IMR-90 (cell line): ENCODE measurements at regions not wholly inside any gene's neighbourhood (a gene's known extent, or its start where the extent isn't known, plus 50 kb on each side); places are given as distances from the start of the nearest gene placed in this dataset.

Source experiments
- ATAC-seq: fragments of 200-7000 bp; cut with Tn5 transposase; 2 replicates; pipeline ENCODE4 v1.9.1; 2020; ENCODE audit warnings: low read depth, mild to moderate bottlenecking, moderate library complexity
- BruUV-seq: library from RNA; stranded (reverse); fragments of 400-500 nt; replicated peaks from 2 replicates; lab custom pipeline; 2021; lab: Mats Ljungman, UMichigan
- CTCF ChIA-PET: fragments of 300-600 bp; formaldehyde crosslinking; extraction: SDS; loops from one replicate; lab custom pipeline; 2021; ENCODE audit warnings: antibody characterized with exemption; lab: Yijun Ruan, JAX
- POLR2A ChIA-PET: fragments of 300-600 bp; sonication (Branson Sonifier 250); formaldehyde crosslinking; loops from one replicate; lab custom pipeline; 2022; ENCODE audit warnings: antibody characterized with exemption; ENCODE audit not compliant: unreplicated experiment; lab: Charles Lee
- DNase-seq: peaks from one replicate; pipeline ENCODE4 v3.0.0; 2013
- H2AFZ ChIP-seq: replicated peaks from 2 replicates; pipeline ENCODE3; 2013; ENCODE audit warnings: low read length, mild to moderate bottlenecking; ENCODE audit not compliant: poor library complexity
- H2AK5ac ChIP-seq: 2 replicates; pipeline ENCODE4 v1.6.1; 2013; ENCODE audit warnings: low read depth, low read length, inconsistent platforms
- H2AK9ac ChIP-seq: replicated peaks from 2 replicates; pipeline ENCODE3; 2013; ENCODE audit warnings: mild to moderate bottlenecking, low read depth, low read length, moderate library complexity; ENCODE audit not compliant: poor library complexity
- H2BK120ac ChIP-seq: 2 replicates; pipeline ENCODE4 v1.6.1; 2013; ENCODE audit warnings: low read depth, low read length, inconsistent platforms
- H2BK15ac ChIP-seq: 3 replicates; pipeline ENCODE4 v1.6.1; 2013; ENCODE audit warnings: low read depth, low read length, inconsistent platforms
- H2BK20ac ChIP-seq: 2 replicates; pipeline ENCODE4 v1.6.1; 2013; ENCODE audit warnings: low read depth, mild to moderate bottlenecking, inconsistent platforms, low read length, moderate library complexity
- H2BK5ac ChIP-seq: 2 replicates; pipeline ENCODE4 v1.6.1; 2013; ENCODE audit warnings: mild to moderate bottlenecking, low read depth, low read length, inconsistent platforms; ENCODE audit not compliant: poor library complexity, severe bottlenecking
- H3K14ac ChIP-seq: replicated peaks from 2 replicates; pipeline ENCODE4 v1.6.1; 2013; ENCODE audit warnings: low read depth, low read length, inconsistent platforms
- H3K18ac ChIP-seq: 2 replicates; pipeline ENCODE4 v1.6.1; 2013; ENCODE audit warnings: low read depth, low read length, control low read depth
- H3K23ac ChIP-seq: 2 replicates; pipeline ENCODE4 v1.6.1; 2013; ENCODE audit warnings: low read depth, low read length, inconsistent platforms
- H3K27ac ChIP-seq: 2 replicates; pipeline ENCODE4 v1.5.1; 2013; ENCODE audit warnings: mild to moderate bottlenecking, control low read depth, low read length; ENCODE audit not compliant: insufficient read depth
- H3K27me3 ChIP-seq: 2 replicates; pipeline ENCODE4 v1.6.1; 2013; ENCODE audit warnings: low read length; ENCODE audit not compliant: control insufficient read depth, insufficient read depth
- H3K36me3 ChIP-seq: 2 replicates; pipeline ENCODE4 v1.6.1; 2013; ENCODE audit warnings: low read length, mixed read lengths; ENCODE audit not compliant: control insufficient read depth, insufficient read depth
- H3K4ac ChIP-seq: 2 replicates; pipeline ENCODE4 v1.6.1; 2013; ENCODE audit warnings: low read depth, low read length, inconsistent platforms
- H3K4me1 ChIP-seq: 2 replicates; pipeline ENCODE4 v1.6.1; 2013; ENCODE audit warnings: low read length, mixed read lengths; ENCODE audit not compliant: control insufficient read depth, insufficient read depth
- H3K4me2 ChIP-seq: 2 replicates; pipeline ENCODE4 v1.6.1; 2013; ENCODE audit warnings: low read depth, mild to moderate bottlenecking, control low read depth, low read length, moderate library complexity
- H3K4me3 ChIP-seq: 2 replicates; pipeline ENCODE4 v1.5.1; 2013; ENCODE audit warnings: low read depth, mild to moderate bottlenecking, control low read depth, low read length, moderate library complexity; ENCODE audit not compliant: insufficient read depth
- H3K56ac ChIP-seq: 2 replicates; pipeline ENCODE4 v1.6.1; 2013; ENCODE audit warnings: low read length, inconsistent platforms; ENCODE audit not compliant: insufficient read depth; ENCODE audit errors: extremely low read depth
- H3K79me1 ChIP-seq, 2 experiments: 2 replicates each; pipeline ENCODE4 v1.6.1; 2013; ENCODE audit warnings: low read length in 2 of 2, inconsistent platforms in 1 of 2, low read depth in 1 of 2
- H3K9ac ChIP-seq: 2 replicates; pipeline ENCODE4 v1.6.1; 2013; ENCODE audit warnings: low read depth, low read length, control low read depth
- H3K9me1 ChIP-seq: 2 replicates; pipeline ENCODE4 v1.6.1; 2013; ENCODE audit warnings: low read length, inconsistent platforms; ENCODE audit not compliant: insufficient read depth
- H3K9me3 ChIP-seq: 2 replicates; pipeline ENCODE4 v1.6.1; 2013; ENCODE audit warnings: low read length; ENCODE audit not compliant: control insufficient read depth, insufficient read depth
- H4K20me1 ChIP-seq: 2 replicates; pipeline ENCODE4 v1.6.1; 2013; ENCODE audit warnings: low read length, inconsistent platforms; ENCODE audit not compliant: insufficient read depth
- H4K5ac ChIP-seq: 2 replicates; pipeline ENCODE4 v1.6.1; 2013; ENCODE audit warnings: mild to moderate bottlenecking, low read depth, low read length, control low read depth
- H4K8ac ChIP-seq, 2 experiments: 2 replicates each; pipeline ENCODE4 v1.6.1; 2013; ENCODE audit warnings: low read depth in 2 of 2, low read length in 2 of 2, control low read depth in 1 of 2, inconsistent platforms in 1 of 2
- H4K91ac ChIP-seq: 2 replicates; pipeline ENCODE4 v1.6.1; 2013; ENCODE audit warnings: low read depth, low read length, inconsistent platforms; ENCODE audit not compliant: insufficient read depth
- BHLHE40 ChIP-seq: fragments of 150-350 bp; IDR thresholded peaks from 2 replicates; pipeline ENCODE4 v1.6.1; 2016; ENCODE audit warnings: mild to moderate bottlenecking, low read depth, low read length
- CEBPB ChIP-seq: IDR thresholded peaks from 2 replicates; pipeline ENCODE4 v1.6.1; 2012; ENCODE audit warnings: low read depth, low read length, improper control_type of control experiment
- CHD1 ChIP-seq: IDR thresholded peaks from 2 replicates; pipeline ENCODE4 v1.6.1; 2012; ENCODE audit warnings: low read depth, low read length, improper control_type of control experiment
- MAFK ChIP-seq: IDR thresholded peaks from 2 replicates; pipeline ENCODE4 v1.6.1; 2012; ENCODE audit warnings: low read depth, low read length, improper control_type of control experiment
- MAZ ChIP-seq: IDR thresholded peaks from 2 replicates; pipeline ENCODE4 v1.6.1; 2012; ENCODE audit warnings: low read depth, mild to moderate bottlenecking, low read length, improper control_type of control experiment, moderate library complexity, borderline replicate concordance
- MXI1 ChIP-seq: IDR thresholded peaks from 2 replicates; pipeline ENCODE4 v1.6.1; 2012; ENCODE audit warnings: low read depth, mild to moderate bottlenecking, low read length, moderate library complexity, borderline replicate concordance
- WGBS, 2 experiments: methylation state at CpG; one replicate each; pipeline versions ENCODE4 v1.1.5 to v1.1.7; 2013; ENCODE audit warnings: missing lambda C conversion rate in 2 of 2; ENCODE audit not compliant: insufficient read length in 1 of 2; ENCODE audit errors: extremely low coverage in 2 of 2; 5-methylcytosine and 5-hydroxymethylcytosine counted together
- dilution Hi-C: fragments of 300-500 bp; cut with HindIII; formaldehyde crosslinking; loops from one replicate; pipeline ENCODE4 v1.14.3; 2018; ENCODE audit warnings: low sequenced_read_pairs; ENCODE audit not compliant: unreplicated experiment
- in situ Hi-C: fragments of 300-500 bp; cut with MboI; formaldehyde crosslinking; loops from 3 replicates; pipeline ENCODE4 v1.14.3; 2019; ENCODE audit warnings: low sequenced_read_pairs, inconsistent platforms, mixed read lengths
- intact Hi-C: fragments of 100-400 bp; cut with micrococcal nuclease; formaldehyde crosslinking; loops from 2 replicates; pipeline ENCODE4 v1.10.0; 2022

DNA sequence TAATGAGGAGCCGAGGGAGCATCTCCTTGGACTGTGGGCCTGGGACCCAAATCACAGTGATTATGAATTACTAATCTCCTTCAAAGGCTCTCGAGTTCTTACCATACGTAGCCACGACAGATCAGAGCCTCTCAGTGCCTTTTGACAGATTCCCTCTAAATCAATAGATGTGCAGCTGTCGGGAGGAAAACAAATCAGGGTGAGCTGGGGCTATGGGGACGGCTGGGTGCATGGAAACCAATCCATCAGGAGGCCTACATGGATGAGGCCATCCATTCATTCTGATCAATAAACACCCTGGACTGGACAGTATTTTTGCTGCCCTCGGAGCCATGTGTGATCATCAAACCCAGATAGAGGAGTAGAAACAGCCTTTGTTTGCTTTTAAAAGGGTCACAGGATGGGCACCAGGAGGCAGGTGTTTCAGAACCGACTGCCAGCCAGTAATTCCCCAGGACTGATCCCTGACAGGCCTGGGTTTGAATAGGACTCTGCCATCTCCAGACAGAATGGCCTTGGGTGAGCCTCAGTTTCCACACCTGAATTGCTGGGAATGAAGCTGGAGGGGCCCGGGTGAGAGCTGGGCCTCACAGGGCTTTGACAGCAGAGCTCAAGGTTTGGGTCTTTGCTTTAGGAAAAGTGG, 532.8 kb downstream of the MATN1 start:
- no peak overlapping the region for H2AK5ac ChIP-seq
- TF ChIP-seq MXI1, result no peak
- TF ChIP-seq BHLHE40, result no peak
- no peak for TF ChIP-seq MAZ
- TF ChIP-seq CHD1, result no peak
- TF ChIP-seq CEBPB, result no peak
- TF ChIP-seq MAFK, result no peak
- BruUV-seq, result no TSS peak
- H3K4me1 ChIP-seq, result peaks cover 1% of the 10 kb centered on the region; the same call in 1 of the 2 replicates
- H2BK20ac ChIP-seq, result no peak overlapping the region
- H4K91ac ChIP-seq, result no peak overlapping the region
- no peaks in the 10 kb centered on the region for H3K36me3 ChIP-seq
- H3K14ac ChIP-seq, result no peak overlapping the region
- CTCF ChIA-PET, result no interaction called here
- in situ Hi-C loops (no loop called here), intact Hi-C loops (no loop called here), dilution Hi-C loops (no loop called here)
- no peak overlapping the region for H2BK5ac ChIP-seq
- no peak overlapping the region for H3K27ac ChIP-seq
- no peaks in the 10 kb centered on the region; the same call in 1 of the 2 replicates for H3K27me3 ChIP-seq
- no peak overlapping the region for H3K18ac ChIP-seq
- H3K4me3 ChIP-seq, result no peak overlapping the region
- no peak overlapping the region for H2AFZ ChIP-seq
- no peaks in the 10 kb centered on the region for H3K9me3 ChIP-seq
- H3K79me1 ChIP-seq, result no peaks in the 10 kb centered on the region
- no peak overlapping the region for H4K5ac ChIP-seq
- no peak overlapping the region for H2AK9ac ChIP-seq
- no peaks in the 10 kb centered on the region for H3K9me1 ChIP-seq
- POLR2A ChIA-PET, result no interaction called here
- DNase-seq (no peak), ATAC-seq (no peak)
- no peak overlapping the region for H3K4ac ChIP-seq
- H2BK120ac ChIP-seq, result no peak overlapping the region
- no peak overlapping the region for H2BK15ac ChIP-seq
- 40% methylated on average over 1 of the region's 9 CpGs; no CpG with 5 or more reads in 1 of the 2 experiments for WGBS, 2 experiments
- H3K9ac ChIP-seq, result no peak overlapping the region
- H3K23ac ChIP-seq, result no peak overlapping the region
- H4K8ac ChIP-seq, result no peak overlapping the region
- H4K20me1 ChIP-seq, result no peaks in the 10 kb centered on the region
- H3K56ac ChIP-seq, result no peak overlapping the region
- no peak overlapping the region for H3K4me2 ChIP-seq
